Endometrium (tissue), 2 donors: ENCODE measurements at regions not wholly inside any gene's neighbourhood (a gene's known extent, or its start where the extent isn't known, plus 50 kb on each side); places are given as distances from the start of the nearest gene placed in this dataset.

Experiments
- FAIRE-seq: peaks from 2 replicates; lab custom pipeline; 2012; peaks lifted over from hg19 to GRCh38; lab: Jason Lieb, UNC
- donor health status: control.
- donor health status: control.

DNA sequence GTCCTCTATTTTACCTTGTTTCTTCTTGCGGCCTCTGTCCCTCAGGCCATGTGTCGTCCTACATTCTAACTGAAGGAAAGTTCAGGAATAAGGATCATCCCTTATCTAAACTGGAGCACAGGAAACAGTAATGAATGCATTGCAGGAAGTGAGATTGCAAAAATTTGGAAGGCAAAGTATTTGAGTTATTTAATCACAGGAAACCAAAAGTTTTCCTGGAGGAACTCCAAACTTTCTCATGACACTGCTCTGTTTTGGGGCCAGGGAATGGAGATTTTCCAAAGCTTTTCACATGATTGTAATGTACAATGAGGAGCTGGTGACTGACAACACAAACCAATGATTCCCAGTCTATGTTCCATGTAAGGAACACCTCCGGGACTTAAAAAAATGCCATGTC lies 57.8 kb upstream of the PLSCR4 start:
- no peak for FAIRE-seq

GRCh38 chr3:146308222-146308621 lies 57.3 kb upstream of the PLSCR4 start:
- FAIRE-seq, result no peak

DNA sequence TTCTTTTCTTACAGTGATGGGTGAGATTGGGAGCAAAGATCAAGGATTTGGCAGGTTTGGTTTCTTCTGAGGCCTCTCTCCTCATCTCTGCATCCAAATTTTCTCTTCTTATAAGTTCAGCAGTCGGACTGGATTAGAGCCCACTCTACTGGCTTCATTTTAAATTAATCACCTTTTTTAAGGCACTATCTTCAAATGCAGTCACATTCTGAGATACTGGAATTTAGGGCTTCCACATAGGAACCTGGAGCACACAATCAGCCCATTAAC lies 56.5 kb upstream of the PLSCR4 start:
- FAIRE-seq, result no peak

GRCh38 chr3:146306656-146307455 lies 56.0 kb upstream of the PLSCR4 start:
- FAIRE-seq, result no peak

- FAIRE-seq, result no peak
These were observed 55.0 kb upstream of the PLSCR4 start for GRCh38 chr3:146305808-146306423.

- no peak for FAIRE-seq
These were observed 49.9 kb upstream of the PLSCR4 start for GRCh38 chr3:146300768-146301167.
